Activated naive CD8-positive, alpha-beta T cell treated with anti-CD3 and anti-CD28 coated beads, Interleukin-2, amount 10 ng/mL, durations not matched to agents 7 days and 5 days (primary cell): ENCODE measurements at regions not wholly inside any gene's neighbourhood (a gene's known extent, or its start where the extent isn't known, plus 50 kb on each side); places are given as distances from the start of the nearest gene placed in this dataset.

Source experiments
- ATAC-seq: fragments of 150-1000 bp; cut with Tn5 transposase; one replicate; pipeline ENCODE4 v1.10.0; 2021; ENCODE audit warnings: low read depth, moderate library complexity
- POLR2A ChIA-PET: fragments of 350-600 bp; sonication (Branson Sonifier 250); formaldehyde crosslinking; loops from one replicate; lab custom pipeline; 2021; ENCODE audit warnings: antibody characterized with exemption; lab: Charles Lee
- DNase-seq: peaks from one replicate; pipeline ENCODE4 v3.0.0; 2021
- H3K27ac Mint-ChIP-seq: one replicate; pipeline ENCODE4 v1.8.0; 2022; ENCODE audit warnings: mild to moderate bottlenecking, mixed read lengths
- H3K27me3 Mint-ChIP-seq: one replicate; pipeline ENCODE4 v1.8.0; 2022; ENCODE audit warnings: mild to moderate bottlenecking, moderate library complexity, mixed read lengths
- H3K36me3 Mint-ChIP-seq: one replicate; pipeline ENCODE4 v1.8.0; 2021; ENCODE audit warnings: mild to moderate bottlenecking, mixed read lengths
- H3K4me1 Mint-ChIP-seq: one replicate; pipeline ENCODE4 v1.8.0; 2021; ENCODE audit warnings: mixed read lengths
- H3K4me3 Mint-ChIP-seq: one replicate; pipeline ENCODE4 v1.8.0; 2022; ENCODE audit warnings: mild to moderate bottlenecking, moderate library complexity, mixed read lengths
- H3K9me3 Mint-ChIP-seq: one replicate; pipeline ENCODE4 v1.8.0; 2021; ENCODE audit warnings: mixed read lengths

GRCh38 chr10:43715334-43715733 lies 66.7 kb upstream of the ZNF32 start:
- H3K4me3 Mint-ChIP-seq: no peak overlapping the region
- DNase-seq (no peak), ATAC-seq (no peak)
- POLR2A ChIA-PET: no interaction called here
- H3K4me1 Mint-ChIP-seq: no peaks in the 10 kb centered on the region
- H3K27me3 Mint-ChIP-seq: peaks cover 6% of the 10 kb centered on the region
- no peak overlapping the region for H3K27ac Mint-ChIP-seq
- H3K9me3 Mint-ChIP-seq: peaks cover 3% of the 10 kb centered on the region
- H3K36me3 Mint-ChIP-seq: no peaks in the 10 kb centered on the region

- DNase-seq (no peak), ATAC-seq (no peak)
- POLR2A ChIA-PET: no interaction called here
- H3K9me3 Mint-ChIP-seq: no peaks in the 10 kb centered on the region
- no peak overlapping the region for H3K4me3 Mint-ChIP-seq
- H3K4me1 Mint-ChIP-seq: no peaks in the 10 kb centered on the region
- H3K36me3 Mint-ChIP-seq: no peaks in the 10 kb centered on the region
- no peak overlapping the region for H3K27ac Mint-ChIP-seq
- peaks cover 6% of the 10 kb centered on the region for H3K27me3 Mint-ChIP-seq
Observed at GRCh38 chr10:43712821-43713584, 64.3 kb upstream of the ZNF32 start.

- DNase-seq (no peak), ATAC-seq (no peak)
- H3K27me3 Mint-ChIP-seq: no peaks in the 10 kb centered on the region
- no peak overlapping the region for H3K4me3 Mint-ChIP-seq
- H3K9me3 Mint-ChIP-seq: no peaks in the 10 kb centered on the region
- POLR2A ChIA-PET: no interaction called here
- no peak overlapping the region for H3K27ac Mint-ChIP-seq
- no peaks in the 10 kb centered on the region for H3K36me3 Mint-ChIP-seq
- H3K4me1 Mint-ChIP-seq: no peaks in the 10 kb centered on the region
Observed at GRCh38 chr10:43710772-43711471, 62.2 kb upstream of the ZNF32 start.

GRCh38 chr10:43708262-43708661 lies 59.6 kb upstream of the ZNF32 start:
- POLR2A ChIA-PET: no interaction called here
- H3K9me3 Mint-ChIP-seq: no peaks in the 10 kb centered on the region

GRCh38 chr10:43707770-43708169 lies 59.1 kb upstream of the ZNF32 start:
- H3K4me3 Mint-ChIP-seq: no peak overlapping the region
- no peaks in the 10 kb centered on the region for H3K9me3 Mint-ChIP-seq
- POLR2A ChIA-PET: no interaction called here
- H3K36me3 Mint-ChIP-seq: no peaks in the 10 kb centered on the region
- ATAC-seq: no peak
- no peak overlapping the region for H3K27ac Mint-ChIP-seq
- H3K27me3 Mint-ChIP-seq: no peaks in the 10 kb centered on the region
- no peak for DNase-seq
- H3K4me1 Mint-ChIP-seq: no peaks in the 10 kb centered on the region

More at GRCh38 chr10:43708262-43708661, 59.6 kb upstream of the ZNF32 start:
- Mint-ChIP-seq H3K27me3 (no peaks in the 10 kb centered on the region), H3K36me3 (no peaks in the 10 kb centered on the region), H3K4me1 (no peaks in the 10 kb centered on the region), H3K27ac (no peak overlapping the region), H3K4me3 (no peak overlapping the region)
- no peak for ATAC-seq
- no peak for DNase-seq

GRCh38 chr10:43706166-43706565 lies 57.5 kb upstream of the ZNF32 start:
- no peak overlapping the region for H3K4me3 Mint-ChIP-seq
- POLR2A ChIA-PET: no interaction called here
- ATAC-seq (no peak), DNase-seq (no peak)
- no peaks in the 10 kb centered on the region for H3K9me3 Mint-ChIP-seq
- no peaks in the 10 kb centered on the region for H3K27me3 Mint-ChIP-seq
- no peaks in the 10 kb centered on the region for H3K4me1 Mint-ChIP-seq
- H3K36me3 Mint-ChIP-seq: no peaks in the 10 kb centered on the region
- H3K27ac Mint-ChIP-seq: no peak overlapping the region

- Mint-ChIP-seq H3K9me3 (no peaks in the 10 kb centered on the region), H3K27me3 (peaks cover 2% of the 10 kb centered on the region), H3K4me1 (peaks cover 1% of the 10 kb centered on the region), H3K36me3 (no peaks in the 10 kb centered on the region), H3K4me3 (no peak overlapping the region), H3K27ac (no peak overlapping the region)
- POLR2A ChIA-PET: no interaction called here
- ATAC-seq (no peak), DNase-seq (no peak)
Observed at GRCh38 chr10:43703286-43703685, 54.6 kb upstream of the ZNF32 start.

GRCh38 chr10:43702936-43703281 lies 54.2 kb upstream of the ZNF32 start:
- DNase-seq (no peak), ATAC-seq (no peak)
- Mint-ChIP-seq H3K4me3 (no peak overlapping the region), H3K4me1 (peaks cover 1% of the 10 kb centered on the region), H3K36me3 (no peaks in the 10 kb centered on the region), H3K27ac (no peak overlapping the region), H3K27me3 (peaks cover 2% of the 10 kb centered on the region), H3K9me3 (no peaks in the 10 kb centered on the region)
- POLR2A ChIA-PET: no interaction called here

- Mint-ChIP-seq H3K4me1 (peaks cover 1% of the 10 kb centered on the region), H3K27me3 (peaks cover 2% of the 10 kb centered on the region), H3K36me3 (no peaks in the 10 kb centered on the region), H3K27ac (no peak overlapping the region), H3K4me3 (no peak overlapping the region), H3K9me3 (no peaks in the 10 kb centered on the region)
- DNase-seq (no peak), ATAC-seq (no peak)
- POLR2A ChIA-PET: no interaction called here
Observed at GRCh38 chr10:43702213-43702935, 53.7 kb upstream of the ZNF32 start.

- peaks cover 1% of the 10 kb centered on the region for H3K4me1 Mint-ChIP-seq
- H3K27me3 Mint-ChIP-seq: peaks cover 2% of the 10 kb centered on the region
- no peaks in the 10 kb centered on the region for H3K9me3 Mint-ChIP-seq
- no peak overlapping the region for H3K4me3 Mint-ChIP-seq
- H3K27ac Mint-ChIP-seq: no peak overlapping the region
- DNase-seq (no peak), ATAC-seq (no peak)
- POLR2A ChIA-PET: no interaction called here
- no peaks in the 10 kb centered on the region for H3K36me3 Mint-ChIP-seq
Observed at GRCh38 chr10:43701295-43701694, 52.6 kb upstream of the ZNF32 start.

- Mint-ChIP-seq H3K27ac (no peak overlapping the region), H3K4me3 (no peak overlapping the region), H3K36me3 (no peaks in the 10 kb centered on the region), H3K9me3 (no peaks in the 10 kb centered on the region), H3K4me1 (peaks cover 1% of the 10 kb centered on the region), H3K27me3 (peaks cover 2% of the 10 kb centered on the region)
- DNase-seq (no peak), ATAC-seq (no peak)
- POLR2A ChIA-PET: no interaction called here
Observed at GRCh38 chr10:43700306-43700705, 51.6 kb upstream of the ZNF32 start.

GRCh38 chr10:43699516-43699915 lies 50.8 kb upstream of the ZNF32 start:
- Mint-ChIP-seq H3K27me3 (peaks cover 7% of the 10 kb centered on the region), H3K4me3 (no peak overlapping the region), H3K36me3 (no peaks in the 10 kb centered on the region), H3K9me3 (no peaks in the 10 kb centered on the region), H3K27ac (no peak overlapping the region), H3K4me1 (peaks cover 1% of the 10 kb centered on the region)
- ATAC-seq (no peak), DNase-seq (no peak)
- POLR2A ChIA-PET: no interaction called here
